Naive thymus-derived CD8-positive, alpha-beta T cell (primary cell): ENCODE measurements at regions not wholly inside any gene's neighbourhood (a gene's known extent, or its start where the extent isn't known, plus 50 kb on each side); places are given as distances from the start of the nearest gene placed in this dataset.
"Not testable (repeated sequence)": the region's sequence is repeated elsewhere in the genome, so short reads cannot be mapped to it uniquely, and the experiment has no call there.

Source experiments
- ATAC-seq, 2 donors: fragments of 150-1000 bp; cut with Tn5 transposase in 1 of 2; sonication (Bioruptor Pico), chemical (Tn5 transposase) in 1 of 2; 1 replicate in 1 of 2; 2 replicates in 1 of 2; pipeline ENCODE4 v1.10.0; 2021; ENCODE audit warnings: mild to moderate bottlenecking in 2 of 2, moderate library complexity in 2 of 2
- POLR2A ChIA-PET: fragments of 350-600 bp; sonication (Branson Sonifier 250); formaldehyde crosslinking; loops from one replicate; lab custom pipeline; 2021; ENCODE audit warnings: antibody characterized with exemption; lab: Charles Lee
- DNase-seq, 10 donors: peaks; one replicate each; pipeline versions ENCODE4 v3.0.0 to v3.0.0-alpha.2; 2020 to 2022
- H3K27ac Mint-ChIP-seq, 10 donors: one replicate each; pipeline ENCODE4 v1.8.0; 2020 to 2022; ENCODE audit warnings: mild to moderate bottlenecking in 10 of 10, mixed read lengths in 10 of 10, moderate library complexity in 4 of 10, inconsistent platforms in 1 of 10
- H3K27me3 Mint-ChIP-seq, 5 donors: one replicate each; pipeline ENCODE4 v1.8.0; 2021 to 2022; ENCODE audit warnings: mixed read lengths in 5 of 5
- H3K36me3 Mint-ChIP-seq, 3 donors: one replicate each; pipeline ENCODE4 v1.8.0; 2020 to 2022; ENCODE audit warnings: mixed read lengths in 3 of 3, mild to moderate bottlenecking in 2 of 3, inconsistent platforms in 1 of 3
- H3K4me1 Mint-ChIP-seq, 4 donors: one replicate each; pipeline ENCODE4 v1.8.0; 2021 to 2022; ENCODE audit warnings: mixed read lengths in 4 of 4
- H3K4me3 Mint-ChIP-seq, 10 donors: one replicate each; pipeline ENCODE4 v1.8.0; 2020 to 2022; ENCODE audit warnings: mild to moderate bottlenecking in 10 of 10, mixed read lengths in 10 of 10, moderate library complexity in 6 of 10, inconsistent platforms in 1 of 10
- H3K9me3 Mint-ChIP-seq, 9 donors: one replicate each; pipeline ENCODE4 v1.8.0; 2020 to 2022; ENCODE audit warnings: mixed read lengths in 9 of 9, mild to moderate bottlenecking in 3 of 9, inconsistent platforms in 1 of 9, moderate library complexity in 1 of 9

GRCh38 chr10:108560488-108560887, 1362.8 kb downstream of the XPNPEP1 start:
- Mint-ChIP-seq H3K27me3 (no peaks in the 10 kb centered on the region), H3K4me3 (no peak overlapping the region), H3K4me1 (no peaks in the 10 kb centered on the region), H3K36me3 (no peaks in the 10 kb centered on the region), H3K27ac (no peak overlapping the region), H3K9me3 (peaks cover 0 to 13% (median 0%) of the 10 kb centered on the region in 9 donors)
- POLR2A ChIA-PET = no interaction called here
- no peak for DNase-seq
- ATAC-seq = no peak

DNA sequence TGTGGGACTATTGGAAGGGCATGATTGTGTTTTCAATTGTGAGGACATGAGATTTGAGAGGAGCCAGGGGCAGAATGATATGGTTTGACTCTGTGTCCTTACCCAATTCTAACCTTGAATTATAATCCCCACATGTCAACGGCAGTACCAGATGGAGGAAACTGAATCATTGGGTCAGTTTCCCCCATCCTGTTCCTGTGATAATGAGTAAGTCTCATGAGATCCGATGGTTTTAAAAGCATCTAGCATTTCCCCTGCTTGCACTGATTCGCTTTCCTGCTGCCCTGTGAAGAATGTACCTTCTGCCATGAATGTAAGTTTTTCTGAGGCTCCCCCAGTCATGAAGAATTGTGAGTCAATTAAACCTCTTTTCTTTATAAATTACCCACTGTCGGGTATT, 1367.1 kb downstream of the XPNPEP1 start:
- Mint-ChIP-seq H3K27ac (no peak overlapping the region), H3K4me3 (no peak overlapping the region), H3K9me3 (peaks cover 0 to 23% (median 3%) of the 10 kb centered on the region in 9 donors), H3K36me3 (no peaks in the 10 kb centered on the region), H3K4me1 (no peaks in the 10 kb centered on the region), H3K27me3 (peaks cover 0 to 1% (median 0%) of the 10 kb centered on the region in 5 donors)
- ATAC-seq = no peak
- POLR2A ChIA-PET = no interaction called here
- no peak for DNase-seq

GRCh38 chr10:108545921-108546320, 1377.4 kb downstream of the XPNPEP1 start:
- POLR2A ChIA-PET = no interaction called here
- Mint-ChIP-seq H3K9me3 (peaks cover 0 to 10% (median 0%) of the 10 kb centered on the region in 9 donors), H3K27me3 (no peaks in the 10 kb centered on the region), H3K4me1 (no peaks in the 10 kb centered on the region), H3K4me3 (no peak overlapping the region), H3K36me3 (no peaks in the 10 kb centered on the region), H3K27ac (no peak overlapping the region)
- no peak for ATAC-seq
- no peak for DNase-seq

GRCh38 chr10:108544500-108545120, 1378.7 kb downstream of the XPNPEP1 start:
- Mint-ChIP-seq H3K4me1 (no peaks in the 10 kb centered on the region), H3K27ac (no peak overlapping the region), H3K4me3 (no peak overlapping the region), H3K27me3 (no peaks in the 10 kb centered on the region), H3K36me3 (no peaks in the 10 kb centered on the region), H3K9me3 (peaks cover 0 to 10% (median 0%) of the 10 kb centered on the region in 9 donors)
- ATAC-seq (no peak), DNase-seq (peak in 2 of 10 donors; percentile 1 to 2)
- POLR2A ChIA-PET = no interaction called here

DNA sequence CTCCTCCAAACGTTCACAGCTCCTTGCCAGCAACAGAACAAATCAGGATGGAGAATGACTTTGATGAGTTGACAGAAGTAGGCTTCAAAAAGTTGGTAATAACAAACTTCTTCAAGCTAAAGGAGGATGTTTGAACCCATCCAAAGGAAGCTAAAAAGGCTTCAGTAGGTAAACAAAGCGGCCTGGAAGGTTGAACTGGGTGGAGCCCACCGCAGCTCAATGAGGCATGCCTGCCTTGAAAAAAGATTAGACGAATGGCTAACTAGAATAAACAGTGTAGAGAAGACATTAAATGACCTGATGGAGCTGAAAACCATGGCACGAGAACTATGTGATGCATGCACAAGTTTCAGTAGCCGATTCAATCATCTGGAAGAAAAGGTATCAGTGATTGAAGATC, 1369.0 kb upstream of the SORCS1 start:
- H3K27ac Mint-ChIP-seq, H3K4me3 Mint-ChIP-seq, ATAC-seq, H3K4me1 Mint-ChIP-seq, H3K27me3 Mint-ChIP-seq, H3K36me3 Mint-ChIP-seq, POLR2A ChIA-PET, DNase-seq: not testable (repeated sequence)
- peaks cover 2 to 50% (median 20%) of the 10 kb centered on the region in 9 donors for H3K9me3 Mint-ChIP-seq

GRCh38 chr10:108523016-108523800, 1358.7 kb upstream of the SORCS1 start:
- ATAC-seq (no peak), DNase-seq (no peak)
- H3K4me1 Mint-ChIP-seq = no peaks in the 10 kb centered on the region
- no peak overlapping the region for H3K27ac Mint-ChIP-seq
- no peak overlapping the region for H3K4me3 Mint-ChIP-seq
- H3K27me3 Mint-ChIP-seq = peaks cover 0 to 5% (median 0%) of the 10 kb centered on the region in 5 donors
- H3K36me3 Mint-ChIP-seq = no peaks in the 10 kb centered on the region
- POLR2A ChIA-PET = no interaction called here
- peaks cover 7 to 25% (median 13%) of the 10 kb centered on the region in 9 donors for H3K9me3 Mint-ChIP-seq

DNA sequence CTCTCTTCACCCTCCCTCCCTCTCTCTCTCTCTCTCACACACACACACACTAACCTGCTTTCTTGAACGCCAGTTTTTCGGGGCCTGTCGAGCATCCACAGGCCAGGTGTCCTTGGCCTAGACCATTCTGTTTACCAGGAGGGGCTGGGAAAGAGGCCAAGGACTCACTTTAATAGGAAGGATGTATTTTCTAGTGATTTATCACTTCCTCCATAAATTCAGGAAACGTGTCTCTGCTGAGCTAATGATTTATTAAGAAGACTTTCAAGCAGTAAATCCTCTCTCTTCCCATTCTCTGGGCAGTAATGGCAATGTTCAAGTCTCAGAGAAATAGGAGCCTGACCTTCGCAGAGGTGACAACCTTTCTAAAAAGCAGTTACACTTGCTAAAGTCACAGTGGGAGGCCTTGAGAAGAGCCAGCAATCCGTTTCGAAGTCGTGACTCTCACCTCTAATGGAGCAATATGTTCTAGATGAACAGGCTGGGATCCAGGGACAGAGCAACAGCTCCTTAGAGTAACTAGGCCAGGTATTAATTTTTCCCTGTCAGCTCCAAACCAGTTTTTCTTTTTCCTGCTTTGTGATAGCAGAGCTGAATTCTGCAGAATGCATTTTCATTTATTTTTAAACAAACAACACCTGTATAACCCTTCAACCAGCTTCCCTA, 1357.5 kb upstream of the SORCS1 start:
- Mint-ChIP-seq H3K27me3 (peaks cover 0 to 5% (median 0%) of the 10 kb centered on the region in 5 donors), H3K9me3 (peaks cover 4 to 22% (median 12%) of the 10 kb centered on the region in 9 donors), H3K4me3 (no peak overlapping the region), H3K4me1 (no peaks in the 10 kb centered on the region), H3K36me3 (no peaks in the 10 kb centered on the region), H3K27ac (no peak overlapping the region)
- DNase-seq (no peak), ATAC-seq (no peak)
- POLR2A ChIA-PET = no interaction called here

DNA sequence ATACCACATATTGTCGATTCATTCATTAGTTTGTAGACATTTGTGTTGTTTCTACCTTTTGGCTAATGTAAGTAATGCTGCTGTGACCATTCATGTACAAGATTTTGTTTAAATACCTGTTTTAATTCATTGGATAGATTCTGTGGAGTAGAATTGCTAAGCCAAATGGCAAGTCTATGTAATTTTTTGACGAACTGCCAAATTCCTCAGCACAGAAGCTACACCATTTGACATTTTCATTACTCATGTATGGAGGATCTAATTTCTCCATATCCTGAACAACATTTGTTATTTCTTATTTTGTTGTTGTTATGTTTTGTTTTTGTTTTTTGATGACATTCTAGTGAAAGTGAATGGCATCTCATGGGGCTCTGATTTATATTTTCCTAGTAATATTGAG, 1351.3 kb upstream of the SORCS1 start:
- POLR2A ChIA-PET = no interaction called here
- no peaks in the 10 kb centered on the region for H3K4me1 Mint-ChIP-seq
- no peaks in the 10 kb centered on the region for H3K36me3 Mint-ChIP-seq
- peaks cover 0 to 5% (median 0%) of the 10 kb centered on the region in 5 donors for H3K27me3 Mint-ChIP-seq
- no peak overlapping the region for H3K27ac Mint-ChIP-seq
- peaks cover 3 to 21% (median 11%) of the 10 kb centered on the region in 9 donors for H3K9me3 Mint-ChIP-seq
- ATAC-seq (no peak), DNase-seq (no peak)
- H3K4me3 Mint-ChIP-seq = no peak overlapping the region

GRCh38 chr10:108500396-108500795, 1335.9 kb upstream of the SORCS1 start:
- H3K27ac Mint-ChIP-seq = no peak overlapping the region
- DNase-seq (no peak), ATAC-seq (no peak)
- POLR2A ChIA-PET = no interaction called here
- no peaks in the 10 kb centered on the region for H3K27me3 Mint-ChIP-seq
- H3K36me3 Mint-ChIP-seq = peaks cover 0 to 6% (median 0%) of the 10 kb centered on the region in 3 donors
- H3K4me3 Mint-ChIP-seq = no peak overlapping the region
- peaks cover 1 to 26% (median 11%) of the 10 kb centered on the region in 9 donors for H3K9me3 Mint-ChIP-seq
- H3K4me1 Mint-ChIP-seq = no peaks in the 10 kb centered on the region

GRCh38 chr10:108496106-108496505, 1331.6 kb upstream of the SORCS1 start:
- H3K36me3 Mint-ChIP-seq = peaks cover 0 to 6% (median 0%) of the 10 kb centered on the region in 3 donors
- POLR2A ChIA-PET = no interaction called here
- ATAC-seq = no peak
- no peak for DNase-seq
- H3K4me1 Mint-ChIP-seq = no peaks in the 10 kb centered on the region
- peaks cover 0 to 26% (median 6%) of the 10 kb centered on the region in 9 donors for H3K9me3 Mint-ChIP-seq
- no peak overlapping the region for H3K4me3 Mint-ChIP-seq
- H3K27ac Mint-ChIP-seq = no peak overlapping the region
- no peaks in the 10 kb centered on the region for H3K27me3 Mint-ChIP-seq

DNA sequence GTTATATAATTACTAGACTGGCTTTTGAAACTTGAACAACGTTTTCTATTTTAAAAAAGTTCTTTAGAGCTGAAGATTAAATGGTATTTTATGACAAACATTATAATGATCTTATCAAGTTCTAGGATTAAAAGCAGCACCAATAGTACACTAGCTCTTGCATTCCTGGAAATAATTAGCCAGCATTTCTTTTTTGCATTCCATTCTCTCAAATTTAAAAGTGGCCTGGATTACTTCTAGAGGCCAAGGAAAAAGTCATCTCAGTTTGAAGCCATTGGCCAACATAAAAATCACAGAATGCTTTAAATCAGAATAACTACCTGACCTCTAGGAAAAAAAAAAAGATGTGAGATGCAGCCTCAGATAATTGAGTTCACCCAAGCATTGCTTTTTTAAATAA, 1326.4 kb upstream of the SORCS1 start:
- H3K27ac Mint-ChIP-seq = no peak overlapping the region

GRCh38 chr10:108471420-108471819, 1306.9 kb upstream of the SORCS1 start:
- Mint-ChIP-seq H3K27ac (no peak overlapping the region), H3K36me3 (peaks cover 0 to 7% (median 0%) of the 10 kb centered on the region in 3 donors), H3K9me3 (peaks cover 0 to 8% (median 3%) of the 10 kb centered on the region in 9 donors), H3K4me3 (no peak overlapping the region), H3K4me1 (no peaks in the 10 kb centered on the region), H3K27me3 (peaks cover 3 to 15% (median 8%) of the 10 kb centered on the region in 5 donors)
- POLR2A ChIA-PET = no interaction called here
- ATAC-seq (no peak), DNase-seq (no peak)

More for the DNA sequence above, 1326.4 kb upstream of the SORCS1 start:
- Mint-ChIP-seq H3K4me3 (no peak overlapping the region), H3K36me3 (peaks cover 0 to 1% (median 0%) of the 10 kb centered on the region in 3 donors), H3K4me1 (no peaks in the 10 kb centered on the region), H3K9me3 (peaks cover 0 to 13% (median 3%) of the 10 kb centered on the region in 9 donors), H3K27me3 (no peaks in the 10 kb centered on the region)
- ATAC-seq = no peak
- DNase-seq = no peak
- POLR2A ChIA-PET = no interaction called here

DNA sequence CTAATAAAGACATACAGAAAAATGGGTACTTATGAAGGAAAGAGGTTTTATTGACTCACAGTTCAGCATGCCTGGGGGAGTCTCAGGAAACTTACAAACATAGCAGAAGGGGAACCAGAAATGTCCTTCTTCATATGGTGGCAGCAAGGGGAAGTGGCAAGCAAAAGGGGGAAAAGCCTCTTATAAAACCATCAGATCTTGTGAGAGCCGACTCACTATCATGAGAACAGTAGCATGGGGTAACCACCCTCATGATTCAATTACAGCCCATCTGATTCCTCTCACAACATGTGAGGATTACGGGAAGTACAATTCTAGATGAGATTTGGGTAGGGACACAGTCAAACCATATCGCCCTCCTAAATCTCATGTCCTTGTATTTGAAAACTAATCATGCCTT, 1305.4 kb upstream of the SORCS1 start:
- Mint-ChIP-seq H3K9me3 (peaks cover 0 to 6% (median 2%) of the 10 kb centered on the region in 9 donors), H3K27ac (no peak overlapping the region), H3K4me1 (no peaks in the 10 kb centered on the region), H3K4me3 (no peak overlapping the region), H3K27me3 (peaks cover 3 to 17% (median 8%) of the 10 kb centered on the region in 5 donors), H3K36me3 (peaks cover 0 to 7% (median 0%) of the 10 kb centered on the region in 3 donors)
- DNase-seq (no peak), ATAC-seq (no peak)
- POLR2A ChIA-PET = no interaction called here
